Keratinocyte (primary cell): ENCODE measurements at regions not wholly inside any gene's neighbourhood (a gene's known extent, or its start where the extent isn't known, plus 50 kb on each side); places are given as distances from the start of the nearest gene placed in this dataset.

Experiments
- DNase-seq: peaks from one replicate; pipeline ENCODE4 v3.0.0-alpha.2; 2011; ENCODE audit warnings: low read depth, missing footprints, low spot score
- FAIRE-seq: peaks from 2 replicates; lab custom pipeline; 2011; peaks lifted over from hg19 to GRCh38; lab: Jason Lieb, UNC
- H2AFZ ChIP-seq: 2 replicates; pipeline ENCODE4 v1.6.0; 2012; ENCODE audit warnings: low read length, control low read depth, inconsistent platforms; ENCODE audit not compliant: control insufficient read depth
- H3K27ac ChIP-seq: 2 replicates; pipeline ENCODE4 v1.5.1; 2011; ENCODE audit warnings: low read length; ENCODE audit not compliant: control insufficient read depth, insufficient read depth
- H3K27me3 ChIP-seq: 3 replicates; pipeline ENCODE4 v1.6.0; 2011; ENCODE audit warnings: low read length; ENCODE audit not compliant: control insufficient read depth, insufficient read depth; ENCODE audit errors: extremely low read depth
- H3K36me3 ChIP-seq, 2 experiments: 2 replicates in 1 of 2; 3 replicates in 1 of 2; pipeline ENCODE4 v1.5.1; 2011; ENCODE audit warnings: low read length in 2 of 2, mild to moderate bottlenecking in 1 of 2; ENCODE audit not compliant: control insufficient read depth in 2 of 2, insufficient read depth in 2 of 2; ENCODE audit errors: extremely low read depth in 1 of 2
- H3K4me1 ChIP-seq: 3 replicates; pipeline ENCODE4 v1.5.1; 2011; ENCODE audit warnings: low read length; ENCODE audit not compliant: control insufficient read depth, insufficient read depth; ENCODE audit errors: extremely low read depth
- H3K4me2 ChIP-seq: 3 replicates; pipeline ENCODE4 v1.6.0; 2011; ENCODE audit warnings: low read depth, low read length; ENCODE audit not compliant: control insufficient read depth, insufficient read depth; ENCODE audit errors: extremely low read depth
- H3K4me3 ChIP-seq, 3 experiments: fragments of 200-600 bp in 1 of 3; sonication (generic) in 1 of 3; 2 replicates in 2 of 3; 3 replicates in 1 of 3; pipeline ENCODE4 v1.5.1; 2011 to 2016; ENCODE audit warnings: low read length in 3 of 3, mild to moderate bottlenecking in 3 of 3, control low read depth in 2 of 3, inconsistent platforms in 1 of 3, low read depth in 1 of 3, mixed read lengths in 1 of 3, mixed run types in 1 of 3, moderate library complexity in 1 of 3; ENCODE audit not compliant: control insufficient read depth in 2 of 3, insufficient read depth in 2 of 3; ENCODE audit errors: extremely low read depth in 1 of 3
- H3K79me2 ChIP-seq: 2 replicates; pipeline ENCODE4 v1.6.0; 2012; ENCODE audit warnings: low read length; ENCODE audit not compliant: control insufficient read depth, insufficient read depth
- H3K9ac ChIP-seq: 3 replicates; pipeline ENCODE4 v1.6.0; 2011; ENCODE audit warnings: low read length; ENCODE audit not compliant: control insufficient read depth, insufficient read depth; ENCODE audit errors: extremely low read depth
- H3K9me1 ChIP-seq: 3 replicates; pipeline ENCODE4 v1.6.0; 2011; ENCODE audit warnings: low read length; ENCODE audit not compliant: control insufficient read depth, insufficient read depth; ENCODE audit errors: extremely low read depth
- H3K9me3 ChIP-seq: 2 replicates; pipeline ENCODE4 v1.5.1; 2012; ENCODE audit warnings: low read depth, low read length; ENCODE audit not compliant: control insufficient read depth
- H4K20me1 ChIP-seq: 3 replicates; pipeline ENCODE4 v1.6.0; 2011; ENCODE audit warnings: low read length; ENCODE audit not compliant: control insufficient read depth, insufficient read depth; ENCODE audit errors: extremely low read depth
- CTCF ChIP-seq, 3 experiments: IDR thresholded peaks in 1 of 3; conservative IDR thresholded peaks in 1 of 3; optimal IDR thresholded peaks in 1 of 3; 2 replicates in 2 of 3; 3 replicates in 1 of 3; pipeline versions ENCODE3 to v1.5.1; 2011; ENCODE audit warnings: low read length in 3 of 3, mild to moderate bottlenecking in 3 of 3, moderate library complexity in 2 of 3, control low read depth in 1 of 3, inconsistent platforms in 1 of 3; ENCODE audit not compliant: insufficient read depth in 2 of 3; ENCODE audit errors: extremely low read depth in 1 of 3
- EZH2 ChIP-seq: IDR thresholded peaks from one replicate; pipeline ENCODE4 v1.6.1; 2012; ENCODE audit warnings: inconsistent platforms, mild to moderate bottlenecking, low read length, moderate library complexity
- dilution Hi-C: fragments of 300-500 bp; cut with MboI; formaldehyde crosslinking; loops from one replicate; pipeline ENCODE4 v1.7.0; 2020; ENCODE audit warnings: low sequenced_read_pairs; ENCODE audit not compliant: extremely low pct_ligation_motif_present

GRCh38 chr7:69217516-69218350 is 380.5 kb upstream of the AUTS2 start:
- Histone ChIP-seq H3K27ac (no peak overlapping the region), H3K9ac (no peak overlapping the region), H3K9me1 (no peaks in the 10 kb centered on the region), H2AFZ (no peak overlapping the region), H3K27me3 (no peaks in the 10 kb centered on the region), H3K79me2 (no peaks in the 10 kb centered on the region), H3K4me3 (no peak overlapping the region), H4K20me1 (no peaks in the 10 kb centered on the region), H3K4me1 (no peaks in the 10 kb centered on the region), H3K9me3 (no peaks in the 10 kb centered on the region), H3K36me3 (no peaks in the 10 kb centered on the region), H3K4me2 (no peak overlapping the region)
- TF ChIP-seq CTCF (optimal IDR thresholded peaks at IDR 0.05 in 1 of 3, IDR thresholded peaks at IDR 0.05 in 1 of 3, conservative IDR thresholded peaks at IDR 0.05 in 1 of 3; ENCODE audit: extremely low read depth in 1 of 3, insufficient read depth in 2 of 3, low read length in 3 of 3) (no peak), EZH2 (no peak)
- DNase-seq (no peak), FAIRE-seq (no peak)
- dilution Hi-C loops, result no loop called here

GRCh38 chr7:69218576-69218975 is 379.7 kb upstream of the AUTS2 start:
- TF ChIP-seq CTCF (optimal IDR thresholded peaks at IDR 0.05 in 1 of 3, IDR thresholded peaks at IDR 0.05 in 1 of 3, conservative IDR thresholded peaks at IDR 0.05 in 1 of 3; ENCODE audit: extremely low read depth in 1 of 3, insufficient read depth in 2 of 3, low read length in 3 of 3) (no peak), EZH2 (no peak)

More at GRCh38 chr7:69218576-69218975, 379.7 kb upstream of the AUTS2 start:
- H3K9me1 ChIP-seq, result no peaks in the 10 kb centered on the region
- H3K4me1 ChIP-seq, result no peaks in the 10 kb centered on the region
- no peak overlapping the region for H3K9ac ChIP-seq
- no peak overlapping the region for H2AFZ ChIP-seq
- H4K20me1 ChIP-seq, result no peaks in the 10 kb centered on the region
- H3K4me2 ChIP-seq, result no peak overlapping the region
- no peak overlapping the region for H3K27ac ChIP-seq
- H3K4me3 ChIP-seq, result no peak overlapping the region
- no peaks in the 10 kb centered on the region for H3K27me3 ChIP-seq
- DNase-seq (no peak), FAIRE-seq (no peak)
- dilution Hi-C loops, result no loop called here
- no peaks in the 10 kb centered on the region for H3K36me3 ChIP-seq
- H3K9me3 ChIP-seq, result no peaks in the 10 kb centered on the region
- no peaks in the 10 kb centered on the region for H3K79me2 ChIP-seq
